Caco-2 (cell line): ENCODE measurements at regions not wholly inside any gene's neighbourhood (a gene's known extent, or its start where the extent isn't known, plus 50 kb on each side); places are given as distances from the start of the nearest gene placed in this dataset.

Experiments
- BruUV-seq: library from RNA; stranded (reverse); fragments of 400-500 nt; replicated peaks from 2 replicates; lab custom pipeline; 2021; lab: Mats Ljungman, UMichigan
- CTCF ChIA-PET: fragments of 300-600 bp; sonication (Branson Sonifier 250); formaldehyde crosslinking; loops from one replicate; lab custom pipeline; 2022; ENCODE audit warnings: antibody characterized with exemption; lab: Charles Lee
- POLR2A ChIA-PET: fragments of 300-600 bp; sonication (Branson Sonifier 250); formaldehyde crosslinking; loops from one replicate; lab custom pipeline; 2022; ENCODE audit warnings: antibody characterized with exemption; lab: Charles Lee
- DNase-seq, 2 experiments: peaks; one replicate each; pipeline versions ENCODE4 v3.0.0 to v3.0.0-alpha.2; 2020 to 2022
- H3K27me3 ChIP-seq: replicated peaks from 2 replicates; pipeline ENCODE4 v1.6.0; 2011; ENCODE audit warnings: low read length; ENCODE audit not compliant: control insufficient read depth, insufficient read depth
- H3K36me3 ChIP-seq: 2 replicates; pipeline ENCODE4 v1.5.1; 2011; ENCODE audit warnings: low read length; ENCODE audit not compliant: control insufficient read depth, insufficient read depth
- H3K4me1 ChIP-seq: fragments of 250-450 bp; sonication (Bioruptor Pico); 2 replicates; pipeline ENCODE4 v1.5.1; 2020; ENCODE audit warnings: mild to moderate bottlenecking
- H3K4me3 ChIP-seq: 2 replicates; pipeline ENCODE4 v1.5.1; 2011; ENCODE audit warnings: low read depth, mild to moderate bottlenecking, control low read depth, low read length
- H3K9me3 ChIP-seq: fragments of 250-450 bp; sonication (Bioruptor Pico); 2 replicates; pipeline ENCODE4 v1.5.1; 2020; ENCODE audit warnings: mild to moderate bottlenecking, moderate library complexity
- H3K27ac Mint-ChIP-seq: one replicate; pipeline ENCODE4 v1.8.0; 2022; ENCODE audit warnings: mixed read lengths; ENCODE audit not compliant: unreplicated experiment
- H3K27me3 Mint-ChIP-seq: one replicate; pipeline ENCODE4 v1.8.0; 2022; ENCODE audit warnings: mixed read lengths; ENCODE audit not compliant: insufficient read depth, unreplicated experiment
- H3K36me3 Mint-ChIP-seq: one replicate; pipeline ENCODE4 v1.8.0; 2022; ENCODE audit warnings: mild to moderate bottlenecking, mixed read lengths; ENCODE audit not compliant: insufficient read depth, unreplicated experiment
- H3K4me1 Mint-ChIP-seq: one replicate; pipeline ENCODE4 v1.8.0; 2022; ENCODE audit warnings: low read depth, mixed read lengths; ENCODE audit not compliant: unreplicated experiment
- H3K4me3 Mint-ChIP-seq: one replicate; pipeline ENCODE4 v1.8.0; 2022; ENCODE audit warnings: mild to moderate bottlenecking, moderate library complexity, mixed read lengths; ENCODE audit not compliant: unreplicated experiment
- H3K9me3 Mint-ChIP-seq: one replicate; pipeline ENCODE4 v1.8.0; 2022; ENCODE audit warnings: mixed read lengths; ENCODE audit not compliant: unreplicated experiment
- CTCF ChIP-seq, 2 experiments: fragments of 200-600 bp in 1 of 2; IDR thresholded peaks; 1 replicate in 1 of 2; 2 replicates in 1 of 2; pipeline versions ENCODE4 v1.5.1 to v1.8.0; 2011 to 2022; ENCODE audit warnings: antibody characterized with exemption in 1 of 2, control low read depth in 1 of 2, inconsistent platforms in 1 of 2, low read depth in 1 of 2, low read length in 1 of 2, mild to moderate bottlenecking in 1 of 2, moderate library complexity in 1 of 2; ENCODE audit not compliant: insufficient read depth in 1 of 2, severe bottlenecking in 1 of 2, unreplicated experiment in 1 of 2
- intact Hi-C: fragments of 100-400 bp; cut with micrococcal nuclease; formaldehyde crosslinking; loops from one replicate; pipeline ENCODE4 v1.10.0; 2022; ENCODE audit not compliant: unreplicated experiment

GRCh38 chr9:126222835-126223431 is 103.7 kb upstream of the MVB12B start:
- no TSS peak for BruUV-seq
- H3K36me3 Mint-ChIP-seq: no peaks in the 10 kb centered on the region
- peaks cover 13% of the 10 kb centered on the region for H3K27me3 Mint-ChIP-seq
- H3K27ac Mint-ChIP-seq: no peak overlapping the region
- TF ChIP-seq CTCF (IDR thresholded peaks at IDR 0.05; ENCODE audit: insufficient read depth in 1 of 2, low read depth in 1 of 2, low read length in 1 of 2, severe bottlenecking in 1 of 2, unreplicated experiment in 1 of 2): no peak
- Histone ChIP-seq H3K9me3 (no peaks in the 10 kb centered on the region), H3K36me3 (no peaks in the 10 kb centered on the region), H3K4me1 (no peaks in the 10 kb centered on the region), H3K27me3 (no peaks in the 10 kb centered on the region), H3K4me3 (no peak overlapping the region)
- H3K4me3 Mint-ChIP-seq: no peak overlapping the region
- ChIA-PET POLR2A (no interaction called here), CTCF (no interaction called here)
- H3K9me3 Mint-ChIP-seq: no peaks in the 10 kb centered on the region
- intact Hi-C loops: loop anchor here (10.0 kb wide), 1 partner anchor 272 kb away; no protein-coding TSS in a partner anchor
- no peak for DNase-seq
- H3K4me1 Mint-ChIP-seq: no peaks in the 10 kb centered on the region

- no peak for DNase-seq
- H3K4me1 ChIP-seq: no peaks in the 10 kb centered on the region
- BruUV-seq: no TSS peak
- no peak overlapping the region for H3K4me3 ChIP-seq
- intact Hi-C loops: loop anchor here (10.0 kb wide), 1 partner anchor 271 kb away; no protein-coding TSS in a partner anchor
- POLR2A ChIA-PET: no interaction called here
- H3K9me3 ChIP-seq: no peaks in the 10 kb centered on the region
- Mint-ChIP-seq H3K9me3 (no peaks in the 10 kb centered on the region), H3K27me3 (peaks cover 10% of the 10 kb centered on the region), H3K36me3 (no peaks in the 10 kb centered on the region), H3K27ac (no peak overlapping the region), H3K4me3 (no peak overlapping the region), H3K4me1 (no peaks in the 10 kb centered on the region)
- H3K27me3 ChIP-seq: no peaks in the 10 kb centered on the region
- CTCF ChIA-PET: interaction anchor here (0.6 kb wide), 1 partner anchor 11 kb away, joined by 3 read pairs; no protein-coding TSS in a partner anchor
- TF ChIP-seq CTCF (IDR thresholded peaks at IDR 0.05; ENCODE audit: insufficient read depth in 1 of 2, low read depth in 1 of 2, low read length in 1 of 2, severe bottlenecking in 1 of 2, unreplicated experiment in 1 of 2): no peak
- no peaks in the 10 kb centered on the region for H3K36me3 ChIP-seq
These were observed 102.7 kb upstream of the MVB12B start for GRCh38 chr9:126223798-126224531.

- no peak for DNase-seq
- POLR2A ChIA-PET: no interaction called here
- Histone ChIP-seq H3K4me1 (no peaks in the 10 kb centered on the region), H3K4me3 (no peak overlapping the region), H3K27me3 (no peaks in the 10 kb centered on the region), H3K9me3 (no peaks in the 10 kb centered on the region), H3K36me3 (no peaks in the 10 kb centered on the region)
- Mint-ChIP-seq H3K36me3 (no peaks in the 10 kb centered on the region), H3K4me1 (no peaks in the 10 kb centered on the region), H3K4me3 (no peak overlapping the region), H3K27me3 (peaks cover 7% of the 10 kb centered on the region), H3K27ac (no peak overlapping the region), H3K9me3 (no peaks in the 10 kb centered on the region)
- CTCF ChIA-PET: no interaction called here
- no TSS peak for BruUV-seq
- TF ChIP-seq CTCF (IDR thresholded peaks at IDR 0.05; ENCODE audit: insufficient read depth in 1 of 2, low read depth in 1 of 2, low read length in 1 of 2, severe bottlenecking in 1 of 2, unreplicated experiment in 1 of 2): no peak
- intact Hi-C loops: loop anchor here (10.0 kb wide), 1 partner anchor 269 kb away; no protein-coding TSS in a partner anchor
These were observed 100.7 kb upstream of the MVB12B start for GRCh38 chr9:126225611-126226609.
